HepG2 (cell line): ENCODE measurements at regions not wholly inside any gene's neighbourhood (a gene's known extent, or its start where the extent isn't known, plus 50 kb on each side); places are given as distances from the start of the nearest gene placed in this dataset.

Experiments
- ESRRA ChIP-seq: sonication (generic); formaldehyde crosslinking; IDR thresholded peaks from 2 replicates; pipeline ENCODE4 v1.5.1; 2020; ENCODE audit warnings: mild to moderate bottlenecking, low read depth, missing genetic modification reagents
- FOXK2 ChIP-seq: fragments of 450-650 bp; IDR thresholded peaks from 2 replicates; pipeline ENCODE4 v1.6.1; 2016
- GABPA ChIP-seq, 2 experiments: IDR thresholded peaks; 2 replicates each; pipeline ENCODE4 v1.6.1; 2011 to 2016; ENCODE audit warnings: low read depth in 2 of 2, low read length in 1 of 2, missing biosample characterization in 1 of 2, missing genetic modification characterization in 1 of 2
- GTF2F1 ChIP-seq: fragments of 150-350 bp; IDR thresholded peaks from 2 replicates; pipeline ENCODE4 v1.6.1; 2014; ENCODE audit warnings: low read length
- HNRNPL ChIP-seq: fragments of 200-400 bp; formaldehyde crosslinking; IDR thresholded peaks from 2 replicates; pipeline ENCODE4 v1.6.1; 2017; ENCODE audit warnings: mild to moderate bottlenecking, low read depth, low read length
- NR2C2 ChIP-seq: sonication (generic); formaldehyde crosslinking; IDR thresholded peaks from 2 replicates; pipeline ENCODE4 v1.4.0; 2020; ENCODE audit warnings: missing genetic modification reagents, mild to moderate bottlenecking, moderate library complexity, borderline replicate concordance
- SOX6 ChIP-seq, 2 experiments: fragments of 450-650 bp in 1 of 2; sonication (generic) in 1 of 2; formaldehyde crosslinking in 1 of 2; IDR thresholded peaks; 2 replicates each; pipeline versions ENCODE4 v1.4.0 to v1.6.1; 2017 to 2020; ENCODE audit warnings: antibody characterized with exemption in 1 of 2, mild to moderate bottlenecking in 1 of 2, missing genetic modification reagents in 1 of 2
- TCF7 ChIP-seq: sonication (generic); IDR thresholded peaks from 2 replicates; pipeline ENCODE4 v1.6.1; 2016; ENCODE audit warnings: antibody characterized with exemption, low read depth
- ZNF556 ChIP-seq: sonication (generic); formaldehyde crosslinking; IDR thresholded peaks from 2 replicates; pipeline ENCODE4 v1.4.0; 2020; ENCODE audit warnings: mild to moderate bottlenecking, missing genetic modification reagents, borderline replicate concordance
- ZZZ3 ChIP-seq: sonication (generic); formaldehyde crosslinking; IDR thresholded peaks from 2 replicates; pipeline ENCODE4 v1.4.0; 2020; ENCODE audit warnings: missing genetic modification reagents, mild to moderate bottlenecking, borderline replicate concordance
- TF ChIP-seq, protein P1 (sequence below): sonication (generic); formaldehyde crosslinking; IDR thresholded peaks from 2 replicates; pipeline ENCODE4 v1.4.0; 2020; ENCODE audit warnings: missing genetic modification reagents, mild to moderate bottlenecking, borderline replicate concordance

- TF ChIP-seq ESRRA (CRISPR knock-in tag), result no peak
- TF ChIP-seq GTF2F1, result no peak
- TF ChIP-seq NR2C2 (CRISPR knock-in tag), result no peak
- TF ChIP-seq, protein P1, sequence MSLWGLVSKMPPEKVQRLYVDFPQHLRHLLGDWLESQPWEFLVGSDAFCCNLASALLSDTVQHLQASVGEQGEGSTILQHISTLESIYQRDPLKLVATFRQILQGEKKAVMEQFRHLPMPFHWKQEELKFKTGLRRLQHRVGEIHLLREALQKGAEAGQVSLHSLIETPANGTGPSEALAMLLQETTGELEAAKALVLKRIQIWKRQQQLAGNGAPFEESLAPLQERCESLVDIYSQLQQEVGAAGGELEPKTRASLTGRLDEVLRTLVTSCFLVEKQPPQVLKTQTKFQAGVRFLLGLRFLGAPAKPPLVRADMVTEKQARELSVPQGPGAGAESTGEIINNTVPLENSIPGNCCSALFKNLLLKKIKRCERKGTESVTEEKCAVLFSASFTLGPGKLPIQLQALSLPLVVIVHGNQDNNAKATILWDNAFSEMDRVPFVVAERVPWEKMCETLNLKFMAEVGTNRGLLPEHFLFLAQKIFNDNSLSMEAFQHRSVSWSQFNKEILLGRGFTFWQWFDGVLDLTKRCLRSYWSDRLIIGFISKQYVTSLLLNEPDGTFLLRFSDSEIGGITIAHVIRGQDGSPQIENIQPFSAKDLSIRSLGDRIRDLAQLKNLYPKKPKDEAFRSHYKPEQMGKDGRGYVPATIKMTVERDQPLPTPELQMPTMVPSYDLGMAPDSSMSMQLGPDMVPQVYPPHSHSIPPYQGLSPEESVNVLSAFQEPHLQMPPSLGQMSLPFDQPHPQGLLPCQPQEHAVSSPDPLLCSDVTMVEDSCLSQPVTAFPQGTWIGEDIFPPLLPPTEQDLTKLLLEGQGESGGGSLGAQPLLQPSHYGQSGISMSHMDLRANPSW (CRISPR knock-in tag), result no peak
- TF ChIP-seq SOX6 (IDR thresholded peaks at IDR 0.05), result no peak
- no peak for TF ChIP-seq SOX6 (CRISPR knock-in tag; IDR thresholded peaks at IDR 0.05)
- TF ChIP-seq FOXK2, result no peak
- TF ChIP-seq ZZZ3 (CRISPR knock-in tag), result no peak
- TF ChIP-seq TCF7, result no peak
- TF ChIP-seq ZNF556 (CRISPR knock-in tag), result no peak
- no peak for TF ChIP-seq HNRNPL
- no peak for TF ChIP-seq GABPA (IDR thresholded peaks at IDR 0.05; ENCODE audit: low read depth, low read length)
- no peak for TF ChIP-seq GABPA (CRISPR knock-in tag; IDR thresholded peaks at IDR 0.05; ENCODE audit: low read depth)
Measured at GRCh38 chr6:6460416-6460815, 128.1 kb upstream of the LY86 start.
